CD4-positive, alpha-beta T cell treated with Interleukin-4 for 1 hour (primary cell): ENCODE measurements at regions not wholly inside any gene's neighbourhood (a gene's known extent, or its start where the extent isn't known, plus 50 kb on each side); places are given as distances from the start of the nearest gene placed in this dataset.

Source experiments
- DNase-seq, 2 donors: peaks; one replicate each; pipeline ENCODE4 v3.0.0-alpha.2; 2020 to 2022

- DNase-seq: no peak
These were observed 305.7 kb upstream of the SSTR1 start for GRCh38 chr14:37901978-37902377.

- peak in 1 of 2 donors; percentile 56 for DNase-seq
These were observed 304.1 kb upstream of the SSTR1 start for GRCh38 chr14:37903343-37904191.

GRCh38 chr14:37924622-37925021, 283.1 kb upstream of the SSTR1 start:
- no peak for DNase-seq

- no peak for DNase-seq
These were observed 275.7 kb upstream of the SSTR1 start for GRCh38 chr14:37932008-37932407.

GRCh38 chr14:37932481-37932880, 275.2 kb upstream of the SSTR1 start:
- DNase-seq: no peak

- no peak for DNase-seq
These were observed 270.7 kb upstream of the SSTR1 start for GRCh38 chr14:37936971-37937370.

GRCh38 chr14:37939442-37940028, 268.2 kb upstream of the SSTR1 start:
- DNase-seq: no peak

GRCh38 chr14:37945959-37946358, 261.7 kb upstream of the SSTR1 start:
- no peak for DNase-seq

GRCh38 chr14:37946819-37947218, 260.9 kb upstream of the SSTR1 start:
- DNase-seq: no peak

GRCh38 chr14:37948266-37948665, 259.4 kb upstream of the SSTR1 start:
- DNase-seq: no peak

GRCh38 chr14:37968664-37969240, 239.0 kb upstream of the SSTR1 start:
- no peak for DNase-seq

GRCh38 chr14:37969511-37969979, 238.2 kb upstream of the SSTR1 start:
- no peak for DNase-seq

- no peak for DNase-seq
These were observed 237.0 kb upstream of the SSTR1 start for GRCh38 chr14:37970696-37971095.

GRCh38 chr14:37972941-37973887, 234.5 kb upstream of the SSTR1 start:
- no peak for DNase-seq

- DNase-seq: no peak
These were observed 233.3 kb upstream of the SSTR1 start for GRCh38 chr14:37974421-37974820.

GRCh38 chr14:37977481-37977880, 230.2 kb upstream of the SSTR1 start:
- no peak for DNase-seq

- DNase-seq: peak; percentile 43 to 67
These were observed 221.8 kb upstream of the SSTR1 start for GRCh38 chr14:37985826-37986470.

GRCh38 chr14:37988472-37988871, 219.2 kb upstream of the SSTR1 start:
- no peak for DNase-seq

- DNase-seq: no peak
These were observed 216.7 kb upstream of the SSTR1 start for GRCh38 chr14:37991027-37991426.

GRCh38 chr14:37992499-37992898, 215.2 kb upstream of the SSTR1 start:
- no peak for DNase-seq

- no peak for DNase-seq
These were observed 212.8 kb upstream of the SSTR1 start for GRCh38 chr14:37994846-37995372.

GRCh38 chr14:37997017-37997416, 210.7 kb upstream of the SSTR1 start:
- no peak for DNase-seq
